Keratinocyte (primary cell): ENCODE measurements at regions not wholly inside any gene's neighbourhood (a gene's known extent, or its start where the extent isn't known, plus 50 kb on each side); places are given as distances from the start of the nearest gene placed in this dataset.

Experiments used
- DNase-seq: peaks from one replicate; pipeline ENCODE4 v3.0.0-alpha.2; 2011; ENCODE audit warnings: low read depth, missing footprints, low spot score
- FAIRE-seq: peaks from 2 replicates; lab custom pipeline; 2011; peaks lifted over from hg19 to GRCh38; lab: Jason Lieb, UNC
- H2AFZ ChIP-seq: 2 replicates; pipeline ENCODE4 v1.6.0; 2012; ENCODE audit warnings: low read length, control low read depth, inconsistent platforms; ENCODE audit not compliant: control insufficient read depth
- H3K27ac ChIP-seq: 2 replicates; pipeline ENCODE4 v1.5.1; 2011; ENCODE audit warnings: low read length; ENCODE audit not compliant: control insufficient read depth, insufficient read depth
- H3K27me3 ChIP-seq: 3 replicates; pipeline ENCODE4 v1.6.0; 2011; ENCODE audit warnings: low read length; ENCODE audit not compliant: control insufficient read depth, insufficient read depth; ENCODE audit errors: extremely low read depth
- H3K36me3 ChIP-seq, 2 experiments: 2 replicates in 1 of 2; 3 replicates in 1 of 2; pipeline ENCODE4 v1.5.1; 2011; ENCODE audit warnings: low read length in 2 of 2, mild to moderate bottlenecking in 1 of 2; ENCODE audit not compliant: control insufficient read depth in 2 of 2, insufficient read depth in 2 of 2; ENCODE audit errors: extremely low read depth in 1 of 2
- H3K4me1 ChIP-seq: 3 replicates; pipeline ENCODE4 v1.5.1; 2011; ENCODE audit warnings: low read length; ENCODE audit not compliant: control insufficient read depth, insufficient read depth; ENCODE audit errors: extremely low read depth
- H3K4me2 ChIP-seq: 3 replicates; pipeline ENCODE4 v1.6.0; 2011; ENCODE audit warnings: low read depth, low read length; ENCODE audit not compliant: control insufficient read depth, insufficient read depth; ENCODE audit errors: extremely low read depth
- H3K4me3 ChIP-seq, 3 experiments: fragments of 200-600 bp in 1 of 3; sonication (generic) in 1 of 3; 2 replicates in 2 of 3; 3 replicates in 1 of 3; pipeline ENCODE4 v1.5.1; 2011 to 2016; ENCODE audit warnings: low read length in 3 of 3, mild to moderate bottlenecking in 3 of 3, control low read depth in 2 of 3, inconsistent platforms in 1 of 3, low read depth in 1 of 3, mixed read lengths in 1 of 3, mixed run types in 1 of 3, moderate library complexity in 1 of 3; ENCODE audit not compliant: control insufficient read depth in 2 of 3, insufficient read depth in 2 of 3; ENCODE audit errors: extremely low read depth in 1 of 3
- H3K79me2 ChIP-seq: 2 replicates; pipeline ENCODE4 v1.6.0; 2012; ENCODE audit warnings: low read length; ENCODE audit not compliant: control insufficient read depth, insufficient read depth
- H3K9ac ChIP-seq: 3 replicates; pipeline ENCODE4 v1.6.0; 2011; ENCODE audit warnings: low read length; ENCODE audit not compliant: control insufficient read depth, insufficient read depth; ENCODE audit errors: extremely low read depth
- H3K9me1 ChIP-seq: 3 replicates; pipeline ENCODE4 v1.6.0; 2011; ENCODE audit warnings: low read length; ENCODE audit not compliant: control insufficient read depth, insufficient read depth; ENCODE audit errors: extremely low read depth
- H3K9me3 ChIP-seq: 2 replicates; pipeline ENCODE4 v1.5.1; 2012; ENCODE audit warnings: low read depth, low read length; ENCODE audit not compliant: control insufficient read depth
- H4K20me1 ChIP-seq: 3 replicates; pipeline ENCODE4 v1.6.0; 2011; ENCODE audit warnings: low read length; ENCODE audit not compliant: control insufficient read depth, insufficient read depth; ENCODE audit errors: extremely low read depth
- EZH2 ChIP-seq: IDR thresholded peaks from one replicate; pipeline ENCODE4 v1.6.1; 2012; ENCODE audit warnings: inconsistent platforms, mild to moderate bottlenecking, low read length, moderate library complexity
- dilution Hi-C: fragments of 300-500 bp; cut with MboI; formaldehyde crosslinking; loops from one replicate; pipeline ENCODE4 v1.7.0; 2020; ENCODE audit warnings: low sequenced_read_pairs; ENCODE audit not compliant: extremely low pct_ligation_motif_present
- TF ChIP-seq, protein P1 (sequence below), 3 experiments: IDR thresholded peaks in 1 of 3; conservative IDR thresholded peaks in 1 of 3; optimal IDR thresholded peaks in 1 of 3; 2 replicates in 2 of 3; 3 replicates in 1 of 3; pipeline versions ENCODE3 to v1.5.1; 2011; ENCODE audit warnings: low read length in 3 of 3, mild to moderate bottlenecking in 3 of 3, moderate library complexity in 2 of 3, control low read depth in 1 of 3, inconsistent platforms in 1 of 3; ENCODE audit not compliant: insufficient read depth in 2 of 3; ENCODE audit errors: extremely low read depth in 1 of 3

DNA sequence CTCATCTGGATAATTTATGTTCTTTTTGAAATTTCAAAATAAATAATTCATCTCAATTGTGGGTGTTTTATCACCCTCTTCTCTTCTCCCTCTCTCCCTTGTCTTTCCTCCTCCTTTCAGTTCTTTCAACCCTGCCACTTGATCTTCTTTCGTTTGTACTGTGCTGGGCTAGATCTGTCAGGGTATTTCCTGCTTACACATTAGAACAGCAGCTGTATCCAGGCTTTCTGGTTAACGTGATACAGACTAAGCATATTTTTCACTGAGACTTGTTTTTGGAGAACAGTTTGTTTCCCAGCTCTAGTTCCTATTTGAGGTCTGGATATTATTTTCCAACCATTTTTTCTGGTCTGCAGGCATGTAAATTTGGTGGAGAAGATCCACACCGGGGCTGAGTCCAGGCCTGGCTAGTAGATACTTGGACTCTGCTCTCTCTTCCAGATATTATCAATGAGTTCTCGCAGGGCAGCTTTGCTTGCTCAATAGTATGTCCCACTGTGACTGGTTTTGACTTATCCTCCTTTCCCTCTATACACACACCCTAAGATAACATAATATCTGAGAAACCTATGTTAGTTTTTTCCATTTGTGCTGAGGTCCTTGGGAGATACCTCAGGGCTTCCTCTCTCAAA lies 1310.7 kb upstream of the TENM3 start:
- no peak overlapping the region for H2AFZ ChIP-seq
- no peaks in the 10 kb centered on the region for H3K79me2 ChIP-seq
- dilution Hi-C loops: no loop called here
- DNase-seq (no peak), FAIRE-seq (no peak)
- H3K4me2 ChIP-seq: no peak overlapping the region
- peaks cover 3% of the 10 kb centered on the region for H3K4me1 ChIP-seq
- H3K27ac ChIP-seq: no peak overlapping the region
- H3K4me3 ChIP-seq: no peak overlapping the region
- H3K36me3 ChIP-seq: no peaks in the 10 kb centered on the region
- no peak overlapping the region for H3K9ac ChIP-seq
- no peaks in the 10 kb centered on the region for H3K27me3 ChIP-seq
- TF ChIP-seq, protein P1, sequence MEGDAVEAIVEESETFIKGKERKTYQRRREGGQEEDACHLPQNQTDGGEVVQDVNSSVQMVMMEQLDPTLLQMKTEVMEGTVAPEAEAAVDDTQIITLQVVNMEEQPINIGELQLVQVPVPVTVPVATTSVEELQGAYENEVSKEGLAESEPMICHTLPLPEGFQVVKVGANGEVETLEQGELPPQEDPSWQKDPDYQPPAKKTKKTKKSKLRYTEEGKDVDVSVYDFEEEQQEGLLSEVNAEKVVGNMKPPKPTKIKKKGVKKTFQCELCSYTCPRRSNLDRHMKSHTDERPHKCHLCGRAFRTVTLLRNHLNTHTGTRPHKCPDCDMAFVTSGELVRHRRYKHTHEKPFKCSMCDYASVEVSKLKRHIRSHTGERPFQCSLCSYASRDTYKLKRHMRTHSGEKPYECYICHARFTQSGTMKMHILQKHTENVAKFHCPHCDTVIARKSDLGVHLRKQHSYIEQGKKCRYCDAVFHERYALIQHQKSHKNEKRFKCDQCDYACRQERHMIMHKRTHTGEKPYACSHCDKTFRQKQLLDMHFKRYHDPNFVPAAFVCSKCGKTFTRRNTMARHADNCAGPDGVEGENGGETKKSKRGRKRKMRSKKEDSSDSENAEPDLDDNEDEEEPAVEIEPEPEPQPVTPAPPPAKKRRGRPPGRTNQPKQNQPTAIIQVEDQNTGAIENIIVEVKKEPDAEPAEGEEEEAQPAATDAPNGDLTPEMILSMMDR (optimal IDR thresholded peaks at IDR 0.05 in 1 of 3, IDR thresholded peaks at IDR 0.05 in 1 of 3, conservative IDR thresholded peaks at IDR 0.05 in 1 of 3; ENCODE audit: extremely low read depth in 1 of 3, insufficient read depth in 2 of 3, low read length in 3 of 3): no peak
- TF ChIP-seq EZH2: no peak
- H3K9me3 ChIP-seq: peaks cover 3% of the 10 kb centered on the region
- no peaks in the 10 kb centered on the region for H4K20me1 ChIP-seq
- H3K9me1 ChIP-seq: no peaks in the 10 kb centered on the region

DNA sequence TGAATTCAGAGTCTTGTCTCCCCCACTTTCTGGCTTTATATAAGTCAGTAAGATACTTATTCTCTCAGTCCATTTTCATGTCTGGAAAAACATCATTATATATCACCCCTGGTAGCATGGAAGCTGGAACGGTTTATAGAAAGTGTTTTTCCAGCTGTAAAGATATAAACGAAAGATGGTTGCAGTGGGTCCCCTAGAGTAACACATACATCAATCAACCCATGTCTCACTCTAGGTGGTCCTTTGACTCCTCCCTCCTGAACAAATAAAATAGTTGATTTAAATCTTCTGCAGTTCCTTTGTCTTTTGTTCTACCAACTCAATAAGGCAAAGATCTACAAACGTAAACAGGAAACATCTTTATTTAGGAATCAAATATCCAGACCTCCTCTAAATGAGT lies 1306.1 kb upstream of the TENM3 start:
- Histone ChIP-seq H3K9me1 (no peaks in the 10 kb centered on the region), H3K27me3 (no peaks in the 10 kb centered on the region), H3K9me3 (peaks cover 3% of the 10 kb centered on the region), H3K36me3 (no peaks in the 10 kb centered on the region), H3K4me1 (peaks cover 3% of the 10 kb centered on the region), H3K4me3 (no peak overlapping the region), H4K20me1 (no peaks in the 10 kb centered on the region), H2AFZ (no peak overlapping the region), H3K4me2 (no peak overlapping the region), H3K27ac (no peak overlapping the region), H3K79me2 (no peaks in the 10 kb centered on the region), H3K9ac (no peak overlapping the region)
- DNase-seq (no peak), FAIRE-seq (no peak)
- TF ChIP-seq, protein P1 (optimal IDR thresholded peaks at IDR 0.05 in 1 of 3, IDR thresholded peaks at IDR 0.05 in 1 of 3, conservative IDR thresholded peaks at IDR 0.05 in 1 of 3; ENCODE audit: extremely low read depth in 1 of 3, insufficient read depth in 2 of 3, low read length in 3 of 3): no peak
- no peak for TF ChIP-seq EZH2
- dilution Hi-C loops: no loop called here
